OCI-LY1 (cell line): ENCODE measurements at regions not wholly inside any gene's neighbourhood (a gene's known extent, or its start where the extent isn't known, plus 50 kb on each side); places are given as distances from the start of the nearest gene placed in this dataset.

Experiments used
- EZH2 ChIP-seq: fragments of 200-600 bp; sonication (generic), shearing (Covaris generic); IDR thresholded peaks from 2 replicates; pipeline ENCODE4 v1.8.0; 2017; ENCODE audit warnings: borderline replicate concordance, mixed run types, mild to moderate bottlenecking, antibody characterized with exemption, low read length, moderate library complexity, mixed read lengths
- TF ChIP-seq, protein P1 (sequence below): fragments of 200-600 bp; sonication (generic), shearing (Covaris generic); IDR thresholded peaks from 2 replicates; pipeline ENCODE4 v1.5.1; 2017; ENCODE audit warnings: mild to moderate bottlenecking, antibody characterized with exemption, low read length, moderate library complexity, mixed read lengths

GRCh38 chr3:64459711-64460110, 228.1 kb downstream of the ADAMTS9 start:
- TF ChIP-seq, protein P1, sequence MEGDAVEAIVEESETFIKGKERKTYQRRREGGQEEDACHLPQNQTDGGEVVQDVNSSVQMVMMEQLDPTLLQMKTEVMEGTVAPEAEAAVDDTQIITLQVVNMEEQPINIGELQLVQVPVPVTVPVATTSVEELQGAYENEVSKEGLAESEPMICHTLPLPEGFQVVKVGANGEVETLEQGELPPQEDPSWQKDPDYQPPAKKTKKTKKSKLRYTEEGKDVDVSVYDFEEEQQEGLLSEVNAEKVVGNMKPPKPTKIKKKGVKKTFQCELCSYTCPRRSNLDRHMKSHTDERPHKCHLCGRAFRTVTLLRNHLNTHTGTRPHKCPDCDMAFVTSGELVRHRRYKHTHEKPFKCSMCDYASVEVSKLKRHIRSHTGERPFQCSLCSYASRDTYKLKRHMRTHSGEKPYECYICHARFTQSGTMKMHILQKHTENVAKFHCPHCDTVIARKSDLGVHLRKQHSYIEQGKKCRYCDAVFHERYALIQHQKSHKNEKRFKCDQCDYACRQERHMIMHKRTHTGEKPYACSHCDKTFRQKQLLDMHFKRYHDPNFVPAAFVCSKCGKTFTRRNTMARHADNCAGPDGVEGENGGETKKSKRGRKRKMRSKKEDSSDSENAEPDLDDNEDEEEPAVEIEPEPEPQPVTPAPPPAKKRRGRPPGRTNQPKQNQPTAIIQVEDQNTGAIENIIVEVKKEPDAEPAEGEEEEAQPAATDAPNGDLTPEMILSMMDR, result no peak
- no peak for TF ChIP-seq EZH2
